Mucosa of descending colon (tissue), 3 donors: ENCODE measurements at regions not wholly inside any gene's neighbourhood (a gene's known extent, or its start where the extent isn't known, plus 50 kb on each side); places are given as distances from the start of the nearest gene placed in this dataset.

Source experiments
- ATAC-seq: fragments of 200-7000 bp; cut with Tn5 transposase; one replicate; pipeline ENCODE4 v1.9.1; 2020; ENCODE audit warnings: mild to moderate bottlenecking, moderate library complexity
- DNase-seq, 3 donors: peaks; one replicate each; pipeline ENCODE4 v3.0.0-alpha.2; 2020
- H3K36me3 ChIP-seq: fragments of 200-600 bp; one replicate; pipeline ENCODE4 v1.8.0; 2021; ENCODE audit warnings: low read depth, mild to moderate bottlenecking
- H3K4me1 ChIP-seq: fragments of 200-600 bp; one replicate; pipeline ENCODE4 v1.8.0; 2021; ENCODE audit warnings: low read depth, mild to moderate bottlenecking
- H3K4me3 ChIP-seq: fragments of 200-600 bp; one replicate; pipeline ENCODE4 v1.8.0; 2021; ENCODE audit warnings: mild to moderate bottlenecking
- H3K9me3 ChIP-seq: fragments of 200-600 bp; one replicate; pipeline ENCODE4 v1.8.0; 2021; ENCODE audit warnings: mild to moderate bottlenecking
- intact Hi-C, 2 donors: fragments of 100-400 bp; cut with DNase I in 1 of 2; cut with micrococcal nuclease in 1 of 2; formaldehyde crosslinking; loops; one replicate each; pipeline versions ENCODE4 v1.11.0 to v1.11.1; 2022; cut with DNase I, micrococcal nuclease
- TF ChIP-seq, protein P1 (sequence below): fragments of 200-600 bp; IDR thresholded peaks from one replicate; pipeline ENCODE4 v1.8.0; 2022; ENCODE audit warnings: antibody characterized with exemption, mild to moderate bottlenecking
- donor health status: DM: no; HTN: no; CAD: no; lungs with moderate emphysema.
- donor health status: DM: no; HTN: no; CAD: no.
- donor health status: DM: no; HTN: yes; CAD: no.

DNA sequence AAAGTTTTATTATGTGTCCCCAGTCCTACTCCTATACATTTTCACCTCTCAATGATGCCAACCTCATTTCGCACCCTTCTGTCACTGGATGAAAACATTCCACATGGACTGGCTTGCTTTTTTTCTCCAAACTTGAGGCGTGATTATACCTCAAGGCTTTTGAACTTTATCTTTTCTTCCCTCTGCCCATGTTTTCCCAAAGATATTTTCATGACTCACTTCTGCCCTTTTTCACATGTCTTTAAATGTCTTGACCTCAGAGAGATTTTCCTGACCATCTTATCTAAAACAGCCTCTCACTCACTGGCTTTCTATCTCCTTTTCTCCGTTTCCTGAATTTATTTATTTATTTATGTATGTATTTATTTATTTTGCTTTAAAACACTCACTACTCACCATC lies 659.0 kb downstream of the PTPRC start:
- H3K36me3 ChIP-seq: no peaks in the 10 kb centered on the region
- no peak overlapping the region for H3K4me3 ChIP-seq
- intact Hi-C loops: no loop called here
- ATAC-seq (no peak), DNase-seq (no peak)
- no peaks in the 10 kb centered on the region for H3K4me1 ChIP-seq
- H3K9me3 ChIP-seq: no peaks in the 10 kb centered on the region
- TF ChIP-seq, protein P1, sequence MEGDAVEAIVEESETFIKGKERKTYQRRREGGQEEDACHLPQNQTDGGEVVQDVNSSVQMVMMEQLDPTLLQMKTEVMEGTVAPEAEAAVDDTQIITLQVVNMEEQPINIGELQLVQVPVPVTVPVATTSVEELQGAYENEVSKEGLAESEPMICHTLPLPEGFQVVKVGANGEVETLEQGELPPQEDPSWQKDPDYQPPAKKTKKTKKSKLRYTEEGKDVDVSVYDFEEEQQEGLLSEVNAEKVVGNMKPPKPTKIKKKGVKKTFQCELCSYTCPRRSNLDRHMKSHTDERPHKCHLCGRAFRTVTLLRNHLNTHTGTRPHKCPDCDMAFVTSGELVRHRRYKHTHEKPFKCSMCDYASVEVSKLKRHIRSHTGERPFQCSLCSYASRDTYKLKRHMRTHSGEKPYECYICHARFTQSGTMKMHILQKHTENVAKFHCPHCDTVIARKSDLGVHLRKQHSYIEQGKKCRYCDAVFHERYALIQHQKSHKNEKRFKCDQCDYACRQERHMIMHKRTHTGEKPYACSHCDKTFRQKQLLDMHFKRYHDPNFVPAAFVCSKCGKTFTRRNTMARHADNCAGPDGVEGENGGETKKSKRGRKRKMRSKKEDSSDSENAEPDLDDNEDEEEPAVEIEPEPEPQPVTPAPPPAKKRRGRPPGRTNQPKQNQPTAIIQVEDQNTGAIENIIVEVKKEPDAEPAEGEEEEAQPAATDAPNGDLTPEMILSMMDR: no peak

DNA sequence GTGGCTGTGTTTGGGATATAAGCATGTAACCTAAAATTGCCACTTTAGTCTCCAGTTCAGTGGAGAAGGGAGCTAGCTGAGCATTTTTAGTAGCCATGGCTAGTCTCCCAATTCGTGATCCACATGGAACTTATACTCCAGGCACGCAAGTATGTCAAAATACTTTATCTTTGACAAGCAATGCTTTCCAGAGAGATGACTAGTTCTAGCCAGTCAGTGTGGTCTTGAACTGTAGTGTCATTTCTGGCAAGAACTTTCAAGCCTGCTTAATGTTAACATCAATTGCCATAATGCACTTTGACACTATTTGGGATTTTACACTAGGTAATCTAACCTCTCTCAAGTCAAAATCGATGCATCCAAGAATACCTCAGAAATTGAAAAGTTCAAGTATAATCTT lies 660.0 kb downstream of the PTPRC start:
- DNase-seq (no peak), ATAC-seq (no peak)
- Histone ChIP-seq H3K4me3 (no peak overlapping the region), H3K36me3 (no peaks in the 10 kb centered on the region), H3K4me1 (no peaks in the 10 kb centered on the region), H3K9me3 (no peaks in the 10 kb centered on the region)
- intact Hi-C loops: no loop called here
- TF ChIP-seq, protein P1: no peak

DNA sequence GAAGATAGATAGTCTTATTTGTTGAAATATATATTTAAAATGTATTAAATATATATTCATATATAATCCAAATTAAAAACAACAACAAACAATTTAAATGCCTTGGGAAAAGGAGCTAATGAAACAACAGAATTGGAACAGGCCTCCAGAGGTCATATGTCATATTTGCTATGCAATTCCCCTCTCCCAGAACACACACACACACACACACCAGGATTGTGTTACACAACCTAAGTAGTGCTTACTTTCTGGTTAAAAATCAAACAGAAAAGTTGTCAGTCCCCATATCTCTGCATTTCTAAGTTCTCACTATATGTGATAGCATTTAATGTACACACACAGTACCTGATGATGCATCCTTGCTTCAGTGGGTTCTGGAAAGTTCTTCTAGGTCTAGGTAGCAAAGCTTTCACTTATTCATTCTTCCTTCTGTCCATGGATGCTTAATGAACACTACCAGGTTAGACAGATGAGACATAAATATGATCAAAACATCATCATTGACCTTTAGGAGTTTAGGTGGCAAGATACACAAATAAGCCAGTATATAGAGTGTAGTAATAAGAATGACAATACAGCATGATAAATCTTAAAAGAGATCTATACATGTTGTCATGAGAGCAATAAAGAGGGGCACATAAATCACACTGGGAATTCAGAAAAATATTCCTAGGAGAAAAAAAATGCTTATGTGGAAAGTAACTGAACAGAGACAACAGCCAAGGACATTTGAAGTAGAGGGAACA lies 662.8 kb downstream of the PTPRC start:
- Histone ChIP-seq H3K36me3 (no peaks in the 10 kb centered on the region), H3K4me3 (no peak overlapping the region), H3K9me3 (no peaks in the 10 kb centered on the region), H3K4me1 (no peaks in the 10 kb centered on the region)
- TF ChIP-seq, protein P1: no peak
- ATAC-seq (no peak), DNase-seq (no peak)
- intact Hi-C loops: no loop called here

DNA sequence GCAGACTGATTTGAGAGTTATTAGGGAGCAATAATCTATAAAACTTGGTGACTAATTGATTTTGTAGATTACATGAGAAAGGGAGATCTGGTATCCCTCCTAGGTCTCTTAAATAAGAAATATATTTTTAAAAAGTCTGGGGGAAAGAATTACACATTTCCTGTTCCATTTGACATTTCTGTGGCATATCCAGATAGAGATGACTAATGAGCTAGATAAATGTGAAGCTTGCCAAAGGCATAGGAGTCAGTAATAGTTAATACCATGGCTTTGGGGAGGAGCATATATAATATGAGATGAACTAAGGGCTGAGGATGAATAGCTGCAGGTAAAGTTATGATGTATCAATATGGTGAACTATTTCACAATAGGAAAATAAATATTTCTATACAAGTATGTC lies 663.7 kb downstream of the PTPRC start:
- Histone ChIP-seq H3K36me3 (no peaks in the 10 kb centered on the region), H3K4me1 (no peaks in the 10 kb centered on the region), H3K9me3 (no peaks in the 10 kb centered on the region), H3K4me3 (no peak overlapping the region)
- TF ChIP-seq, protein P1: no peak
- intact Hi-C loops: no loop called here
- no peak for ATAC-seq
- DNase-seq: no peak

DNA sequence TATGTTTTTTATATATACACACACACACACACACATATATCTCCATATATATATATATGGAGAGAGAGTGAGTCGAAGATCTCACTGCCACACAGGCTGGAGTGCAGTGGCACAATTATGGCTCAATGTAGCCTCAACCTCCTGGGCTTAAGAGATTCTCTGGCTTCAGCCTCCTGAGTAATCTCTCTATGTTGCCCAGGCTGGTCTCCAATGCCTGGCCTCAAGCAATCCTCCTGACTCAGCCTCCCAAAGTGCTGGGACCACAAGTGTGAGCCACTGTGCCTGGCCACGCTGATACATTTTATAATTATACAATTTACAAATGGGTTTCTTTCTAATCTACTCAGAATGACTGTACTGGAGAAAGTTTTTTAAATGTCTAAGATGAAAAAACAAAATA lies 664.2 kb downstream of the PTPRC start:
- TF ChIP-seq, protein P1: no peak
- ATAC-seq: no peak

DNA sequence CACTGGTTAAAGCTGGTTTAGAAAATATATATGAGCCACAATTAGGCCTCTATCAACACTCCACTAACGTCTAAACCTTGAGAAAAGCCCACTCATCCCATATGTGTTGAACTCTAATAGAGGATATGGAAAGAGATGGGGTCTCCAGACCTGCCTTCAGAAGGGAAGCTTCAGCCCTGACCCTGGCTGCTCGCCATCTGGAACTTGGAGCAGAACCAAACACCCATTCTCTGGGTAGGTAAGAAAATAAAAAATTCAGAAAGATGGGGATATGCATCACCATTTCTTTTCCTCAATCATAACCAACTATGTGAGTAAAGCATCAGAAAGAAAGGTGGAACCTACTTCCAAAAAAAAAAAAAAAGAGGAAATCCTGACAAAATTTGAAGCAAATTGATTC lies 666.2 kb downstream of the PTPRC start:
- H3K4me1 ChIP-seq: no peaks in the 10 kb centered on the region
- TF ChIP-seq, protein P1: no peak
- DNase-seq: no peak
- H3K36me3 ChIP-seq: no peaks in the 10 kb centered on the region
- no peak for ATAC-seq
- intact Hi-C loops: no loop called here
- no peaks in the 10 kb centered on the region for H3K9me3 ChIP-seq
- H3K4me3 ChIP-seq: no peak overlapping the region

More for the DNA sequence above, 664.2 kb downstream of the PTPRC start:
- no peaks in the 10 kb centered on the region for H3K36me3 ChIP-seq
- no peaks in the 10 kb centered on the region for H3K4me1 ChIP-seq
- H3K4me3 ChIP-seq: no peak overlapping the region
- DNase-seq: no peak
- no peaks in the 10 kb centered on the region for H3K9me3 ChIP-seq
- intact Hi-C loops: no loop called here
